GM12878 (cell line): ENCODE measurements at regions not wholly inside any gene's neighbourhood (a gene's known extent, or its start where the extent isn't known, plus 50 kb on each side); places are given as distances from the start of the nearest gene placed in this dataset.

Experiments
- ATAC-seq: fragments of 200-7000 bp; cut with Tn5 transposase; 3 replicates; pipeline ENCODE4 v1.9.1; 2020; ENCODE audit warnings: mild to moderate bottlenecking, moderate library complexity
- BruUV-seq: library from RNA; stranded (reverse); fragments of 400-500 nt; replicated peaks from 2 replicates; lab custom pipeline; 2021; lab: Mats Ljungman, UMichigan
- CTCF ChIA-PET: fragments of 300-600 bp; sonication (Branson Sonifier 250); formaldehyde crosslinking; extraction: SDS; loops from one replicate; lab custom pipeline; 2021; ENCODE audit warnings: inconsistent platforms; lab: Yijun Ruan, JAX
- POLR2A ChIA-PET: fragments of 350-600 bp; formaldehyde crosslinking; extraction: SDS; loops from one replicate; lab custom pipeline; 2021; ENCODE audit warnings: inconsistent platforms; lab: Charles Lee
- RAD21 ChIA-PET: fragments of 300-600 bp; sonication (Branson Sonifier 250); formaldehyde crosslinking; loops from one replicate; lab custom pipeline; 2023; ENCODE audit warnings: antibody characterized with exemption; ENCODE audit not compliant: unreplicated experiment; lab: Charles Lee
- SMC1A ChIA-PET: fragments of 300-600 bp; sonication (Branson Sonifier 250); formaldehyde crosslinking; loops from one replicate; lab custom pipeline; 2023; ENCODE audit not compliant: unreplicated experiment, uncharacterized antibody; lab: Charles Lee
- DNase-seq: peaks from one replicate; pipeline ENCODE4 v3.0.0-alpha.2; 2011; ENCODE audit warnings: low read depth, low spot score
- FAIRE-seq: peaks from 3 replicates; lab custom pipeline; 2011; peaks lifted over from hg19 to GRCh38; lab: Jason Lieb, UNC
- H2AFZ ChIP-seq: 2 replicates; pipeline ENCODE4 v1.6.0; 2011; ENCODE audit warnings: low read depth, low read length, control low read depth; ENCODE audit not compliant: control insufficient read depth
- H3K27ac ChIP-seq: 2 replicates; pipeline ENCODE4 v1.5.1; 2011; ENCODE audit warnings: control low read depth; ENCODE audit not compliant: control insufficient read depth, insufficient read depth
- H3K27me3 ChIP-seq, 2 experiments: replicated peaks in 1 of 2; 2 replicates each; pipeline versions ENCODE4 v1.6.0 to v1.6.1; 2011; ENCODE audit warnings: low read length in 1 of 2; ENCODE audit not compliant: control insufficient read depth in 2 of 2, insufficient read depth in 2 of 2
- H3K36me3 ChIP-seq, 2 experiments: 2 replicates each; pipeline ENCODE4 v1.5.1; 2011; ENCODE audit warnings: low read length in 1 of 2; ENCODE audit not compliant: control insufficient read depth in 2 of 2, insufficient read depth in 2 of 2
- H3K4me1 ChIP-seq: 2 replicates; pipeline ENCODE4 v1.6.1; 2011; ENCODE audit warnings: mild to moderate bottlenecking, low read length, moderate library complexity, mixed read lengths; ENCODE audit not compliant: control insufficient read depth, insufficient read depth
- H3K4me2 ChIP-seq: 2 replicates; pipeline ENCODE4 v1.6.0; 2011; ENCODE audit warnings: control low read depth; ENCODE audit not compliant: control insufficient read depth, insufficient read depth
- H3K4me3 ChIP-seq: fragments of 200-600 bp; sonication (generic); 2 replicates; pipeline ENCODE4 v1.5.1; 2016
- H3K79me2 ChIP-seq: 2 replicates; pipeline ENCODE4 v1.6.0; 2011; ENCODE audit warnings: low read length; ENCODE audit not compliant: control insufficient read depth, insufficient read depth
- H3K9ac ChIP-seq: 2 replicates; pipeline ENCODE4 v1.8.0; 2011; ENCODE audit warnings: low read length, control low read depth, mixed read lengths; ENCODE audit not compliant: control insufficient read depth, insufficient read depth
- H3K9me3 ChIP-seq: replicated peaks from 3 replicates; pipeline ENCODE4 v1.5.1; 2011; ENCODE audit warnings: mild to moderate bottlenecking, low read length; ENCODE audit not compliant: control insufficient read depth, insufficient read depth
- H4K20me1 ChIP-seq: 2 replicates; pipeline ENCODE4 v1.6.0; 2011; ENCODE audit not compliant: control insufficient read depth, insufficient read depth
- CBX3 ChIP-seq: fragments of 200-600 bp; sonication (generic); IDR thresholded peaks from 2 replicates; pipeline ENCODE4 v1.6.1; 2016; ENCODE audit warnings: low read depth, borderline replicate concordance
- CREM ChIP-seq: IDR thresholded peaks from 2 replicates; pipeline ENCODE4 v1.6.1; 2014; ENCODE audit warnings: antibody characterized with exemption, low read depth
- FOXK2 ChIP-seq: fragments of 450-650 bp; IDR thresholded peaks from 2 replicates; pipeline ENCODE4 v1.6.1; 2017; ENCODE audit warnings: mild to moderate bottlenecking, moderate library complexity
- HDAC6 ChIP-seq: fragments of 200-600 bp; sonication (generic); IDR thresholded peaks from one replicate; pipeline ENCODE4 v1.8.0; 2017; ENCODE audit warnings: antibody characterized with exemption; ENCODE audit not compliant: unreplicated experiment
- LARP7 ChIP-seq: fragments of 450-650 bp; IDR thresholded peaks from 2 replicates; pipeline ENCODE4 v1.6.1; 2017; ENCODE audit warnings: mild to moderate bottlenecking
- NR2F1 ChIP-seq: fragments of 450-650 bp; conservative IDR thresholded peaks from 2 replicates; pipeline ENCODE4 v1.6.1; 2017; ENCODE audit warnings: mild to moderate bottlenecking
- PML ChIP-seq: IDR thresholded peaks from 2 replicates; pipeline ENCODE4 v1.6.1; 2012; ENCODE audit warnings: low read length, inconsistent platforms
- POU2F2 ChIP-seq: IDR thresholded peaks from 3 replicates; pipeline ENCODE4 v1.6.1; 2011; ENCODE audit warnings: low read depth, mild to moderate bottlenecking, low read length, borderline replicate concordance
- ZNF274 ChIP-seq: IDR thresholded peaks from one replicate; pipeline ENCODE4 v1.8.0; 2011; ENCODE audit not compliant: insufficient read length, insufficient read depth
- WGBS: methylation state at CpG from one replicate; pipeline ENCODE4 v1.1.6; 2016; ENCODE audit warnings: low lambda C conversion rate; ENCODE audit not compliant: insufficient replicate concordance, insufficient coverage; ENCODE audit errors: missing lambda C conversion rate; 5-methylcytosine and 5-hydroxymethylcytosine counted together
- in situ Hi-C: fragments of 300-500 bp; cut with MboI; formaldehyde crosslinking; loops from 9 replicates; pipeline ENCODE4 v1.14.3; 2018; ENCODE audit warnings: mixed read lengths
- intact Hi-C: fragments of 100-400 bp; cut with micrococcal nuclease; formaldehyde crosslinking; loops from one replicate; pipeline ENCODE4 v1.14.2; 2022; ENCODE audit not compliant: unreplicated experiment
- TF ChIP-seq, protein P1 (sequence below): fragments of 450-650 bp; formaldehyde crosslinking; IDR thresholded peaks from 2 replicates; pipeline ENCODE4 v1.4.0; 2022; ENCODE audit warnings: mild to moderate bottlenecking, moderate library complexity
- TF ChIP-seq, protein P2 (sequence below): IDR thresholded peaks from 2 replicates; pipeline ENCODE4 v1.6.1; 2011; ENCODE audit warnings: low read depth, mild to moderate bottlenecking, low read length, moderate library complexity, borderline replicate concordance; ENCODE audit errors: extremely low read depth
- TF ChIP-seq, protein P3 (sequence below), 3 experiments: IDR thresholded peaks in 2 of 3; conservative IDR thresholded peaks in 1 of 3; 2 replicates each; pipeline ENCODE4 v1.5.1; 2011; ENCODE audit warnings: low read depth in 3 of 3, low read length in 3 of 3, mild to moderate bottlenecking in 3 of 3, control low read depth in 2 of 3, moderate library complexity in 2 of 3, inconsistent platforms in 1 of 3, mixed read lengths in 1 of 3; ENCODE audit not compliant: control insufficient read depth in 2 of 3, insufficient read depth in 1 of 3; ENCODE audit errors: extremely low read depth in 1 of 3

DNA sequence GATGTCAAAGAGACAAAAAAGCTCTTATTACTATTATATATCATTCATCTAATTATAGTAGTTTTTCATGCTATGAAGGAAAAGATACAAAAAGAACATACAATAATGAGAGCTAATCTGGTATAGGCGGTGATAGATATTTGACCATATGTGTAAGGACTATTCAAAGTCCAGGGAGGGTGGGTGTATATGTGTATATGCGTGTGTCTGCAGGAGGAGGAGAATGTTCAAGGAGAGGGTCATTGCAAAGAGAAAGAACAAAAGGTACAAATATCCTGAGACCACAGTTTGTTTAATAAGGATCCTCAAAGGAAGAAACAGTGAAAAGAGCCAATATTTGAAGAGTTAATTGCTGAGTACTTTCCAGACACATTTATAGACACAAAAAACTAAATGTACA is 1288.6 kb upstream of the CITED2 start (continued):
- TF ChIP-seq, protein P1, sequence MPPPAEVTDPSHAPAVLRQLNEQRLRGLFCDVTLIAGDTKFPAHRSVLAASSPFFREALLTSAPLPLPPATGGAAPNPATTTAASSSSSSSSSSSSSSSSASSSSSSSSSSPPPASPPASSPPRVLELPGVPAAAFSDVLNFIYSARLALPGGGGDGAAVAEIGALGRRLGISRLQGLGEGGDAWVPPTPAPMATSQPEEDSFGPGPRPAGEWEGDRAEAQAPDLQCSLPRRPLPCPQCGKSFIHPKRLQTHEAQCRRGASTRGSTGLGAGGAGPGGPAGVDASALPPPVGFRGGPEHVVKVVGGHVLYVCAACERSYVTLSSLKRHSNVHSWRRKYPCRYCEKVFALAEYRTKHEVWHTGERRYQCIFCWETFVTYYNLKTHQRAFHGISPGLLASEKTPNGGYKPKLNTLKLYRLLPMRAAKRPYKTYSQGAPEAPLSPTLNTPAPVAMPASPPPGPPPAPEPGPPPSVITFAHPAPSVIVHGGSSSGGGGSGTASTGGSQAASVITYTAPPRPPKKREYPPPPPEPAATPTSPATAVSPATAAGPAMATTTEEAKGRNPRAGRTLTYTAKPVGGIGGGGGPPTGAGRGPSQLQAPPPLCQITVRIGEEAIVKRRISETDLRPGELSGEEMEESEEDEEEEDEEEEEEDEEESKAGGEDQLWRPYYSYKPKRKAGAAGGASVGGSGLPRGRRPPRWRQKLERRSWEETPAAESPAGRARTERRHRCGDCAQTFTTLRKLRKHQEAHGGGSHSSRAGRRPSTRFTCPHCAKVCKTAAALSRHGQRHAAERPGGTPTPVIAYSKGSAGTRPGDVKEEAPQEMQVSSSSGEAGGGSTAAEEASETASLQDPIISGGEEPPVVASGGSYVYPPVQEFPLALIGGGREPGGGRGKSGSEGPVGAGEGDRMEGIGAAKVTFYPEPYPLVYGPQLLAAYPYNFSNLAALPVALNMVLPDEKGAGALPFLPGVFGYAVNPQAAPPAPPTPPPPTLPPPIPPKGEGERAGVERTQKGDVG (CRISPR knock-in tag) = no peak

DNA sequence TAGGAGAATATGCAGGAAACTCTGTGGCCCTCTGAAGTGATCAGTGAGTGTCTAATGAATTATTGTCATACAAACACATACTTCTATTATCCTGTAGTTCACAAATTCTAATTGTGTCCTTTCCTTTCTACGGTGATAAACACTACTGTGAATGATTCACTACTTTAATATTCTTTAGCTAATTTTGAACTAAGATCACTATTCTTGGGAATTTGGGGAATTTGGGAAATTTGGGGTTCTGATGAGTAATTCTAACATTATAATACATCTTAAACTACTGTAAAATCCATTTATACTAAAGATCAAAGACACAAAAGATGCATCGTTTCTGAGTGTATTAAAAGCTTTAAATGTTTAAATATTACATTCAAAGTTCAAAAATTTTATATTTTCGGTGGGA is 1287.2 kb upstream of the CITED2 start:
- ChIA-PET CTCF (no interaction called here), POLR2A (no interaction called here), RAD21 (no interaction called here), SMC1A (interaction anchor here (0.5 to 1.7 kb wide), 3 partner anchors 44 to 564 kb away, joined by 3 read pairs; no protein-coding TSS in a partner anchor)
- 10% methylated on average over 3 of the region's 3 CpGs for WGBS
- Histone ChIP-seq H3K27me3 (no peaks in the 10 kb centered on the region), H3K79me2 (no peaks in the 10 kb centered on the region), H2AFZ (no peak overlapping the region), H3K9me3 (no peaks in the 10 kb centered on the region), H3K9ac (no peak overlapping the region), H3K4me1 (no peaks in the 10 kb centered on the region), H4K20me1 (no peaks in the 10 kb centered on the region), H3K4me3 (no peak overlapping the region), H3K4me2 (no peak overlapping the region), H3K27ac (no peak overlapping the region), H3K36me3 (no peaks in the 10 kb centered on the region; a peak in 1 of 4 replicates)
- in situ Hi-C loops (no loop called here), intact Hi-C loops (no loop called here)
- ATAC-seq (no peak), DNase-seq (no peak), FAIRE-seq (no peak)
- no TSS peak for BruUV-seq
- TF ChIP-seq HDAC6 = no peak
- TF ChIP-seq CREM = no peak
- no peak for TF ChIP-seq NR2F1
- TF ChIP-seq, protein P2, sequence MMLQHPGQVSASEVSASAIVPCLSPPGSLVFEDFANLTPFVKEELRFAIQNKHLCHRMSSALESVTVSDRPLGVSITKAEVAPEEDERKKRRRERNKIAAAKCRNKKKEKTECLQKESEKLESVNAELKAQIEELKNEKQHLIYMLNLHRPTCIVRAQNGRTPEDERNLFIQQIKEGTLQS = no peak
- TF ChIP-seq FOXK2 = no peak
- no peak for TF ChIP-seq LARP7
- TF ChIP-seq, protein P3, sequence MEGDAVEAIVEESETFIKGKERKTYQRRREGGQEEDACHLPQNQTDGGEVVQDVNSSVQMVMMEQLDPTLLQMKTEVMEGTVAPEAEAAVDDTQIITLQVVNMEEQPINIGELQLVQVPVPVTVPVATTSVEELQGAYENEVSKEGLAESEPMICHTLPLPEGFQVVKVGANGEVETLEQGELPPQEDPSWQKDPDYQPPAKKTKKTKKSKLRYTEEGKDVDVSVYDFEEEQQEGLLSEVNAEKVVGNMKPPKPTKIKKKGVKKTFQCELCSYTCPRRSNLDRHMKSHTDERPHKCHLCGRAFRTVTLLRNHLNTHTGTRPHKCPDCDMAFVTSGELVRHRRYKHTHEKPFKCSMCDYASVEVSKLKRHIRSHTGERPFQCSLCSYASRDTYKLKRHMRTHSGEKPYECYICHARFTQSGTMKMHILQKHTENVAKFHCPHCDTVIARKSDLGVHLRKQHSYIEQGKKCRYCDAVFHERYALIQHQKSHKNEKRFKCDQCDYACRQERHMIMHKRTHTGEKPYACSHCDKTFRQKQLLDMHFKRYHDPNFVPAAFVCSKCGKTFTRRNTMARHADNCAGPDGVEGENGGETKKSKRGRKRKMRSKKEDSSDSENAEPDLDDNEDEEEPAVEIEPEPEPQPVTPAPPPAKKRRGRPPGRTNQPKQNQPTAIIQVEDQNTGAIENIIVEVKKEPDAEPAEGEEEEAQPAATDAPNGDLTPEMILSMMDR (IDR thresholded peaks at IDR 0.05 in 2 of 3, conservative IDR thresholded peaks at IDR 0.05 in 1 of 3; ENCODE audit: control insufficient read depth in 2 of 3, extremely low read depth in 1 of 3, insufficient read depth in 1 of 3, low read depth in 3 of 3, low read length in 3 of 3) = no peak
- TF ChIP-seq ZNF274 = no peak
- no peak for TF ChIP-seq PML
- no peak for TF ChIP-seq POU2F2
- TF ChIP-seq CBX3 = no peak
